T-helper 2 cell treated with Interferon-gamma antibody and Interleukin-4, amounts not matched to agents 5 μg/mL and 100 μg/mL, for 36 hours (primary cell): ENCODE measurements at regions not wholly inside any gene's neighbourhood (a gene's known extent, or its start where the extent isn't known, plus 50 kb on each side); places are given as distances from the start of the nearest gene placed in this dataset.
"Not testable (repeated sequence)": the region's sequence is repeated elsewhere in the genome, so short reads cannot be mapped to it uniquely, and the experiment has no call there.

Source experiments
- DNase-seq: peaks from one replicate; pipeline ENCODE4 v3.0.0; 2021; ENCODE audit warnings: low spot score
- H3K27ac Mint-ChIP-seq: one replicate; pipeline ENCODE4 v1.8.0; 2021; ENCODE audit warnings: mild to moderate bottlenecking, mixed read lengths
- H3K27me3 Mint-ChIP-seq: one replicate; pipeline ENCODE4 v1.8.0; 2021; ENCODE audit warnings: low read depth, mixed read lengths
- H3K36me3 Mint-ChIP-seq: one replicate; pipeline ENCODE4 v1.8.0; 2021; ENCODE audit warnings: low read depth, mixed read lengths
- H3K4me1 Mint-ChIP-seq: one replicate; pipeline ENCODE4 v1.8.0; 2021; ENCODE audit warnings: low read depth, mixed read lengths
- H3K4me3 Mint-ChIP-seq: one replicate; pipeline ENCODE4 v1.8.0; 2022; ENCODE audit warnings: mild to moderate bottlenecking, moderate library complexity, mixed read lengths
- H3K9me3 Mint-ChIP-seq: one replicate; pipeline ENCODE4 v1.8.0; 2021; ENCODE audit warnings: mixed read lengths

DNA sequence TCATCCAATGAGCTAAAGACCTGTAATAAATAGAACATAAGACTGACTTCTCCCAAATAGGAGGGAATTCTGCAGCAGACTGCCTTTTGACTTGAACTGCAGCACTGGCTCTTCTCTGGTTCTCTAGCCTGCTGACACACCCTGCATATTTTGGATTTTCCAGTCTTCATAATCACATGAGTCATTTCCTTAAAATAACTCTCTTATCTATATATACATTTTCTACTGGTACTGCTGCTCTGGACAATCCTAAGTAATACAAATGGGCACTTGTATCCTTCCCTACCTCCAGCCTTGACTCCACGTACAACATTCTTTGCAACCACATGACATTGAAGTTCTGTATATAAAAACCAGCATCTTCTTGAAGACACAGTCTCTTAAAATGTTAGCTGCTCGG lies 429.4 kb upstream of the TMPRSS15 start:
- Mint-ChIP-seq H3K27me3 (no peaks in the 10 kb centered on the region), H3K9me3 (peaks cover 49% of the 10 kb centered on the region), H3K36me3 (no peaks in the 10 kb centered on the region), H3K4me1 (no peaks in the 10 kb centered on the region), H3K27ac (no peak overlapping the region), H3K4me3 (no peak overlapping the region)
- DNase-seq, result no peak

DNA sequence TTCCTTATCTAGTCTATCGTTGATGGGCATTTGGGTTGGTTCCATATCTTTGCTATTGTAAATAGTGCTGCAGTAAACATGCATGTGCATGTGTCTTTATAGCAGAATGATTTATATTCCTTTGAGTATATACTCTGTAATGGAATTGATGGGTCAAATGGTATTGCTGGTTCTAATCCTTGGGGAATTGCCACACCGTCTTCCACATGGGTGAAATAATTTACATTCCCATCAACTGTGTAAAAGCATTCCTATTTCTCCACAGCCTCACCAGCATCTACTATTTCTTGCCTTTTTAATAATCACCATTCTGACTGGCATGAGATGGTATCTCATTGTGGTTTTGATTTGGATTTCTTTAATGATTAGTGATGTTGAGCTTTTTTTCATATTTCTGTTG lies 430.5 kb upstream of the TMPRSS15 start:
- not testable (repeated sequence) for H3K4me1 Mint-ChIP-seq, H3K4me3 Mint-ChIP-seq, DNase-seq, H3K27ac Mint-ChIP-seq, H3K36me3 Mint-ChIP-seq, H3K27me3 Mint-ChIP-seq
- H3K9me3 Mint-ChIP-seq, result peaks cover 60% of the 10 kb centered on the region

DNA sequence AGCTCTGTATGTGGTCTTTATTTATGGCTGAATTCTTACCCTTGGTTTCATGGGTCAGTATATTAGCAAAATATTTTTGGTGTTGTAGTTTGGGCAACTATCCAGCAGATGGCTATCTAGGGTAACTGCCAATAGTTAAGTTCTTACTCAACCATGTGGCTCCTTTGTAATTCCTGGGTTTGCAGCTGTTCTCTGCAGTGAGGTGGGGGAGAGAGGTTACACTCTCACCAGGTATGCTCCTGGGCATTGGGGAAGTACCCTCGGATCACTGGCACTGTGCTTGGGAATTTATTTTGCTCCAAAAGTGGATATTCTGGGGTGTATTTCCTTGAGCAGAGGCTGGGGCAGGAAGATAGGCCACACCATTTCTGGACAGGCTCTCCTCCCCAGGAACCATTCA lies 436.7 kb upstream of the TMPRSS15 start:
- H3K9me3 Mint-ChIP-seq, result peaks cover 54% of the 10 kb centered on the region
- DNase-seq, result no peak

DNA sequence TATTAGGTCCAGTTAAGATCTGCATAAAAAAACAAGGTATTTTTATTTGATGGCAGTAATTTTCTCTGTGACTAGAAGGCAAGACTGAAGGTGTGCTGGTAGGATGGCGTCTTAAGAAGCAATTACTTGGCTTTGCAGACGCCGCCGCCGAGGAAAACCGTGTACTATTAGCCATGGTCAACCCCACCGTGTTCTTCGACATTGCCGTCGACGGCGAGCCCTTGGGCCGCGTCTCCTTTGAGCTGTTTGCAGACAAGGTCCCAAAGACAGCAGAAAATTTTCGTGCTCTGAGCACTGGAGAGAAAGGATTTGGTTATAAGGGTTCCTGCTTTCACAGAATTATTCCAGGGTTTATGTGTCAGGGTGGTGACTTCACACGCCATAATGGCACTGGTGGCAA lies 454.0 kb upstream of the TMPRSS15 start:
- not testable (repeated sequence) for H3K4me1 Mint-ChIP-seq, H3K27ac Mint-ChIP-seq, H3K4me3 Mint-ChIP-seq, DNase-seq, H3K36me3 Mint-ChIP-seq, H3K27me3 Mint-ChIP-seq
- H3K9me3 Mint-ChIP-seq, result peaks cover 46% of the 10 kb centered on the region

More for the DNA sequence above, 436.7 kb upstream of the TMPRSS15 start:
- Mint-ChIP-seq H3K27ac (no peak overlapping the region), H3K4me1 (no peaks in the 10 kb centered on the region), H3K36me3 (no peaks in the 10 kb centered on the region), H3K27me3 (no peaks in the 10 kb centered on the region), H3K4me3 (no peak overlapping the region)

DNA sequence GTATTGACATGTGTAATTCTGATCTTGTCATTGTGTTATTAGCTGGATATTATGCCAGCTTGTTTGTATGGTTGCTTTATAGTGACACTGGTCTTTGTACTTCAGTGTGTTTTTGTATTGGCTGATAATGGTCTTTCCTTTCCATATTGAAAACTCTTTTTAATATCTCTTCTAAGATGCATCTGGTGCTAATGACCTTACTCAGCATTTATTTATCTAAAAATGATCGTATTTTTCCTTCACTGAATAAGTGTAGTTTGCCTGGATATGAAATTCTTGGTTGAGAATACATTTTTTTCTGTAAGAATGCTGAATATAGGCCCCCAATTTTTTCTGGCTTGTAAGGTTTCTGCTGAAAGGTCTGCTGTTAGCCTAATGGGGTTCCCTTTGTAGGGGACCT lies 465.5 kb upstream of the TMPRSS15 start:
- Mint-ChIP-seq H3K9me3 (peaks cover 23% of the 10 kb centered on the region), H3K4me3 (no peak overlapping the region), H3K36me3 (no peaks in the 10 kb centered on the region), H3K27ac (no peak overlapping the region), H3K27me3 (no peaks in the 10 kb centered on the region), H3K4me1 (no peaks in the 10 kb centered on the region)
- DNase-seq, result no peak

DNA sequence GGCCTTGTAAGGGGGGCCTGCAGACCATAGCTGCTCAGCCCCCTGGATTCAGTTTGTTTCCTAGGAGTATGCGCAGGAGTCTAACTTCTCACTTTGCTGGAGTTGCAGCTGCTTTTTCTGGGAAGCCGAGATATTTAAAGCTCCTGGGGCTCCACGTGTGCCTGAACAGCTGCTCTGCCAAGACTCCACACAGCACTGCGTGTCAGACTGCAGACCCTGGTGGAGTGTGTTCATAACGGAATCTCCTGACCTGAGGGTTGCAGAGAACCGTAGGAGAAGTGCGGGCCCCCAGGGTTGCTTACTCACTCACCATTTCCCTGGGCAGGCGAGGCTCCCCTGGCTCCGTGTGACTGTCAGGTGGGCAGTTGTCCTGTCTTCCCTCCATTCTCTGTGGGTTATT lies 474.3 kb upstream of the TMPRSS15 start:
- Mint-ChIP-seq H3K36me3 (no peaks in the 10 kb centered on the region), H3K4me3 (no peak overlapping the region), H3K4me1 (no peaks in the 10 kb centered on the region), H3K9me3 (peaks cover 25% of the 10 kb centered on the region), H3K27ac (no peak overlapping the region), H3K27me3 (no peaks in the 10 kb centered on the region)
- DNase-seq, result no peak

DNA sequence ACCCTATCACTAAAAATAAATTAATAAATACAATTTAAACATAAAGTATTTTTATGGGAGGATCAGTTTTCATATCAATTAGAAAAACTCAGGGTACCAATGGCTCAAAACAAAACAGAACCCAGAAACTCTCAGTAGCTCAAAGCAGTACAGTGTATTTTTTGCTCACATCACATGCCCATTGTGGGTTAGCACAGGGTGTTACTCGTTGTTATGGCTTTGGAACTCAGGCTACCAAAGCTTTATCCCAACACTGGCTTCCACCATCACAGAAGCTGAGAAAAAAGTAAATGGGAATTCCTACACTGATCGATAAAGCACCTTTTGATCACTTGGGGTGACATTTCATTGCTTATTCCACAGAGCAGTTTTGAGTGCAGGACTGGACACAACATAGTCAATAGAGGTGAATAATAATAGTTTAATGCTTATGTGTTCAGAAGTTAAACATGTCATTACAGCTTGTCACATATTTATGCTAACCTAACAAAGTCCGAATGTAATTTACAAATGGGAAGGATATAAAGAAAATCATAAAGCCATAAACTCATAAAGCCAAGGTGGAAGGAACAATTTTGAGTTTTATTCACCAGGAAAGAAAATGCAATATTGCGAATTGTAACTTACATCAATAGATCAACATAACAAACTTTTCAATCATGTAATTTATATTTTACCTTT lies 484.5 kb upstream of the TMPRSS15 start:
- Mint-ChIP-seq H3K27ac (no peak overlapping the region), H3K9me3 (peaks cover 59% of the 10 kb centered on the region), H3K4me3 (no peak overlapping the region), H3K36me3 (no peaks in the 10 kb centered on the region), H3K27me3 (no peaks in the 10 kb centered on the region), H3K4me1 (no peaks in the 10 kb centered on the region)
- DNase-seq, result no peak

DNA sequence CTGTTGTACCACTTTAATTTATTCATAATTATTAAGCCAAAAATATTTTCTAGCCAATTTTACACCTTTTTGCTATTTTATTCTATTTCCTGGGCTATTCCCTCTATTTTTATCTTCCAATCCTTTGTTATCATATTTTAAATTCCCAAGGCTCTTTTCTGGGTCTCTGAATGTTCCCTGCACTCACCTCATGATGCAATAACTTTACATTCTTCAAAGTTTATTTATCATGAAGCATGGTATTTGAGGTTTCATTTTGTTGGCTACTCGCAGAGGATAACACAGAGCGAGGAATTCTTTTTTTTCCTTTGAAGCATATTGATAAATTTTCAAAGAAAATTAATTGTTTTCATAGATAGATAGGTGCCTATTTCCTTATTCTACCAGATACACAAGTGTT lies 489.8 kb upstream of the TMPRSS15 start:
- Mint-ChIP-seq H3K4me3 (no peak overlapping the region), H3K27me3 (no peaks in the 10 kb centered on the region), H3K9me3 (peaks cover 44% of the 10 kb centered on the region), H3K36me3 (no peaks in the 10 kb centered on the region), H3K27ac (no peak overlapping the region), H3K4me1 (no peaks in the 10 kb centered on the region)
- no peak for DNase-seq

DNA sequence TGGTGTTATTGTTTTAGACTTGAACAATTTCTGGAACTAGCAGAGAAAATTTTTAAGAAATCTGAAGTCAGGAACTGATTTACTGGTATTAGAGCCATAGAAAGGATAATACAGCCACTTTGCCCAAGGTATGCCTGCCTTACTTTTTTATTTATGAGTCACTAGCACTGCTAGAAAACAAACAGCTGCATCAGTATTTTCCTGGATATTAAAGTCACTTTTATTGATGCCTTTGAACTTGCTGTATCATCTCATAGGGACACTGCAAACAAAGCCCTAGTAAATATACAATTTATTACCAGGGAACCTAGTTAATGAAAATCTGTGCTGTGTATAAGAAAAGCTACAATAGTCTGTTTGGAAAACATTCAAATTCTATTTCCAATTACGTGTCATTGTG lies 490.8 kb upstream of the TMPRSS15 start:
- Mint-ChIP-seq H3K27ac (no peak overlapping the region), H3K36me3 (no peaks in the 10 kb centered on the region), H3K4me1 (no peaks in the 10 kb centered on the region), H3K4me3 (no peak overlapping the region), H3K27me3 (no peaks in the 10 kb centered on the region), H3K9me3 (peaks cover 43% of the 10 kb centered on the region)
- no peak for DNase-seq

DNA sequence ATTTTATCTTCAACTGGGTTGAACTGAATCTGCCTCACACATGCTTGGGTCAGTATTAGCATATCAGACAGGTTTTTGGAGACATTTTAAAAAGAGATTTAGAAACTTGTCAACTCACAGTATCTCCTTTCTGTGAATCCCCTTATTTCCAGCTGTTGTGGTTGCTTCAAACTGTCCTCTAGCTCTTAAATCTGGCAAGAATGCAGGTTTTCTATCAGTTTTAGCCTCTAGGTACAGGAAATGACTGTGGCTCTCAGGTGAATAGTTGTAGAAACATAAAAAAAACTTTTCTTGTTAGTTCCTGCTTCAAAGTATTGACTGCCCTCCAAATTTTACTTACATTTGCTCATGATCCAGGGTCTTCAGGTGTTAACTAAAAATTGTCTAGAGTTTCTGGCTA lies 495.7 kb upstream of the TMPRSS15 start:
- no peak overlapping the region for H3K4me3 Mint-ChIP-seq
- H3K36me3 Mint-ChIP-seq, result no peaks in the 10 kb centered on the region
- H3K27me3 Mint-ChIP-seq, result no peaks in the 10 kb centered on the region
- no peaks in the 10 kb centered on the region for H3K4me1 Mint-ChIP-seq
- H3K9me3 Mint-ChIP-seq, result peaks cover 35% of the 10 kb centered on the region
- H3K27ac Mint-ChIP-seq, result no peak overlapping the region
- DNase-seq, result no peak

DNA sequence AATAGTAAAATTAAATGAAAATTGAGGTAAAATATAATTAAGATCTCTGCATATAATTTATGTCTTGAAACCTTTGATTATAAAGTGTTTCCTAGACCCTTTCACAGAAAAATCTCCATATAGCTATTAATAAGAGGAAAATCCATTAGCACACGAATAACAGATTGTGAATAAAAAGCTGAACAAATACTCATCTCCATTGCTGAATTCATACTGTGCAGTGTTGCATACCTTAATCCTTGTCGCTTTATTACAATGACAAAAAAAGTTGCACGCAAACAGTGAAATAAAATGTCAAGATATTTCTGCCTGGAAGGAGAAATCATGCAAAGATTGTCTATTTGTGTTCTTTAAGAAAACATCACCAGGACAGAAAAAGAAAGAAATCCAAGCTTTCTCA lies 499.1 kb upstream of the TMPRSS15 start:
- Mint-ChIP-seq H3K4me1 (no peaks in the 10 kb centered on the region), H3K36me3 (no peaks in the 10 kb centered on the region), H3K4me3 (no peak overlapping the region), H3K27me3 (no peaks in the 10 kb centered on the region), H3K9me3 (peaks cover 43% of the 10 kb centered on the region), H3K27ac (no peak overlapping the region)
- DNase-seq, result no peak

DNA sequence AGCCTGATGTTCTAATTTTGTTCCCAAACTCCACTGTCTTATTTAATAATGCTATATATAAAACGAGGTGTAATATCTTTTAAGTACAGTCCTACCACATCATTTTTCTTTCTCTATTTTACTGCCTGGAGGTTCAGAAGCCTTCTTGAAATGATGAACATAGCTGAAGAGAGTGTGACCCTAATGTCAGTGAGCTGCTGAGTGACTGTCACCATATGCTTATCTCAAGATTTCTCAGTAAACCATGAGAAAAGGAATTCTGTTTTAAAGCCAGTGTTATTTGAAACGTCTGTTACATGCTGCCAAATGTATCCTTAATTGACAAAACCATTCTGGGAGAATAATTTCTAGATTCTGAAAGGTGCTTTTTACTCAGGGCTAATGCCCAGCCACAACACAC lies 503.5 kb upstream of the TMPRSS15 start:
- Mint-ChIP-seq H3K4me3 (no peak overlapping the region), H3K9me3 (peaks cover 39% of the 10 kb centered on the region), H3K27ac (no peak overlapping the region), H3K4me1 (no peaks in the 10 kb centered on the region), H3K27me3 (no peaks in the 10 kb centered on the region), H3K36me3 (no peaks in the 10 kb centered on the region)
- no peak for DNase-seq

DNA sequence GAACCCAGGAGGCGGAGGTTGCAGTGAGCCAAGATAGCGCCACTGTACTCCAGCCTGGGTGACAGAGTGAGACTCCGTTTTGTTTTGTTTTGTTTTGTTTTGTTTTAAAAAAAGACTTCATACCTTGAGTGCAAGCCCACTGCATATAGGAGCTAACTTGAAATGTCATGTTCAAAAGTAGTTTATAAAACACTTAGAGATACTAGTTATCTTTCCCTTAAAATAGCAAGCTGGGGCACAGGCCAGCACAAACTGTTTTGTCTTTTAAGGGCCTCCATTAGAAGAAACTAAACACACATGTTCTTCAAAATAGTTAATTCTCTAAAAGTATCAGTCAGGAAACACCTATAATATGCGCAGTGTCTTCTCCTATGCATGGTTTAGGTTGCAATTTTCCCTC lies 505.1 kb upstream of the TMPRSS15 start:
- Mint-ChIP-seq H3K27ac (no peak overlapping the region), H3K4me3 (no peak overlapping the region), H3K9me3 (peaks cover 39% of the 10 kb centered on the region), H3K27me3 (no peaks in the 10 kb centered on the region), H3K36me3 (no peaks in the 10 kb centered on the region), H3K4me1 (no peaks in the 10 kb centered on the region)
- no peak for DNase-seq

DNA sequence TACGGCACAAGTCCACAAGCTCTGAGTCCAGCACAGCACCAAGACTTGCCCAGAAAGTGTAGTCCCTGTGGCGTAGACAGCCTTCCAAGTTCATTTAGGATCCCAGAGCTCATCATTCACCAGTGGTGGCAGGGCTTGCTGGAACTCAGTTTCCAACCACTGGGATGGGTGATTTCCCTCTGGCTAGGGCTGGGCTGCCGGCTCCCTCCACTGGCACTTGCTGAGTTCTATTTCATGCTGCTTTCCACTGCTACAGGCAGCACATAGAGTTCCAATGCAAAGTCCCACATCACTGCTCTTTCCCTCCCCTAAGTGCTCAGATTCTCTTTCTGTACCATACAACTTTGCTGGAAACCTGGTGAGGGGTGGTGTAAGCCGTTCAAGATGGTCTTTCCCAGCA lies 510.3 kb upstream of the TMPRSS15 start:
- H3K4me3 Mint-ChIP-seq, result no peak overlapping the region

DNA sequence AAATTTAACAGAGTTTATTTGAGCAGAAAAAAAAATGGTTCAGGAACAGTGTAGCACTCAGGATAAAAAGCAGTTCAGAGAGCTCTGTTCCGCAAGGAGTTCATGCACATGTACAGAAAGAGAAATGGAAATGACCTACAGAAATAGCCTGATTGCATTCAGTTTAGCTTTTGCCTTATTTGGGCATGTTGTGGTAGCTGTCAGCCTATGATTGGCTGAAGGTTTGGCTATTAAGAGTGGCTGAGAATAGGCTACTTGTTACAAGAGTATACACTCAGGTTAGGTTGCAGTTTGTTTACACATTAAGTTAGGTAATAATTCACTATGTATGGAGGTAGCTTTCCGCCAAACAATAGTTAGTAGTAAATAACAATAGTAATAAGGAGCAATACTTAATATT lies 511.0 kb upstream of the TMPRSS15 start:
- no peak overlapping the region for H3K27ac Mint-ChIP-seq
- H3K36me3 Mint-ChIP-seq, result no peaks in the 10 kb centered on the region
- H3K27me3 Mint-ChIP-seq, result no peaks in the 10 kb centered on the region
- no peak for DNase-seq
- H3K4me3 Mint-ChIP-seq, result no peak overlapping the region
- peaks cover 51% of the 10 kb centered on the region for H3K9me3 Mint-ChIP-seq
- H3K4me1 Mint-ChIP-seq, result no peaks in the 10 kb centered on the region

More for the DNA sequence above, 510.3 kb upstream of the TMPRSS15 start:
- no peaks in the 10 kb centered on the region for H3K27me3 Mint-ChIP-seq
- no peaks in the 10 kb centered on the region for H3K4me1 Mint-ChIP-seq
- H3K9me3 Mint-ChIP-seq, result peaks cover 47% of the 10 kb centered on the region
- no peak overlapping the region for H3K27ac Mint-ChIP-seq
- DNase-seq, result no peak
- no peaks in the 10 kb centered on the region for H3K36me3 Mint-ChIP-seq
